HG02610 (cell line): ENCODE measurements at regions not wholly inside any gene's neighbourhood (a gene's known extent, or its start where the extent isn't known, plus 50 kb on each side); places are given as distances from the start of the nearest gene placed in this dataset.
"Not testable (repeated sequence)": the region's sequence is repeated elsewhere in the genome, so short reads cannot be mapped to it uniquely, and the experiment has no call there.

Experiments used
- ATAC-seq: cut with Tn5 transposase; IDR thresholded peaks from one replicate; pipeline ENCODE4 v1.9.1; 2021; ENCODE audit warnings: mild to moderate bottlenecking, moderate library complexity; ENCODE audit not compliant: unreplicated experiment

DNA sequence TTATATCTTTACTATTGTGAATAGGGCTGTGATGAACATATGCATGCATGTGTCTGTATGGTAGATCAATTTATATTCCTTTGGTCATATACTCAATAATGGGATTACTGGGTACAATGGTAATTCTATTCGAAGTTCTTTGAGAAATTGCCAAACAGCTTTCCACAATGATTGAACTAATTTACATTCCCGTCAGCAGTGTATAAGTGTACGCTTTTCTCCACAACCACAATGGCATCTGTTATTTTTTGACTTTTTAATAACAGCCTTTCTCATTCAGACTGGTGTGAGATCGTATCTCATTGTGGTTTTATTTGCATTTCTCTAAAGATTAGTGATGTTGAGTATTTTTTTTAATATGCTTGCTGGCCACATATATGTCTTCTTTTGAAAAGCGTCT, 439.4 kb upstream of the KLHL4 start:
- ATAC-seq, result no peak

- ATAC-seq, result no peak
These were observed 419.1 kb upstream of the KLHL4 start for GRCh38 chrX:87098477-87098876.

DNA sequence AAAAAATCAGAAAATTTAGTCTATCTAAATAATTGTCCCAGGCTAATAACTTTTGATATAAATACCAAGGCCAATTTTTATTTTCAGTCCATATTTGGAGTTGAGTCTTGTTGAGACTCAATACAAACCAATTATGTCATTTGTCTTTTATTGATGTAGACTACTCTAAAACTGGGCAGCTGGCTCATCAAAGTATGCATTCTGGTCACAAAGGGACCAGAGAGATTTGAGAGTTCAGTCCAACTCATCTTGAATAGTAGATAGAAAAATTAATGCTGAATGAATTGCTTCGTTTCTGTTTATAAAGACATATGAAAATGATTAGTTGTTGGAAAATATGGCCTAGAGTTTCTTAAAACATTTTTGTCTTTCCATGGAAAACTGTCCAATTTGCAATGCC, 412.5 kb upstream of the KLHL4 start:
- no peak for ATAC-seq

- no peak for ATAC-seq
These were observed 407.5 kb upstream of the KLHL4 start for GRCh38 chrX:87110142-87110541.

DNA sequence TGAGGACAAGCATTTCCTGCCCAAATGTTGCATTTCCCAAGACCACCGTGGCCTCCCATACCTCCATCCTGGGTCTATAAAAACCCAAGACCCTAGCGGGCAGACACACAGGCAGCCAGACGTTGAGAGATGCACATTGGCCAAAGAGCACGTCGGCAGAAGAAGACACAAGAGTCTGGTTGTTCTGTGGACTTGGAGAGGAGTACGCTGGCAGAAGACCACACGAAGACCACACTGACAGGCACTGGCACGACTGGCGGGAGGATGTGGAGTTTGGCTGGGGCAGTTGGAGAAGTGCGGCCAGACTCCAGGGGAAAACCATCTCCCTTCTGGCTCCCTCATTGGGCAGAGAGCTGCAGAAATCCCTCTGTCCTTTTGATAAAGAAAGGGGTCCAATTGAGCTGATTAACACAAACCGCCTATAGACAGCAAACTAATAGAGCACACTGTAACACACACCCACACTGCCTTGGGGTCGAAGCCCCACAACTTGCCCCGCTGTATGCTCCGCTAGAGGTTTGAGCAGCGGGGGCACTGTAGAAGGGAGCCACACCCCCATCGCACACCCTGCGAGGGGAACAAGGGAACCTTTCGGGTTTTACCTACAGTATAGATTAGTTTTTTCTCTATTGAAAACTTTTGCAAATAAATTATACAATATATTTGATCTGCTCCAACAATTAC, 376.7 kb upstream of the KLHL4 start:
- ATAC-seq, result no peak

- no peak for ATAC-seq
These were observed 357.1 kb upstream of the KLHL4 start for GRCh38 chrX:87160435-87161010.

- no peak for ATAC-seq
These were observed 349.8 kb upstream of the KLHL4 start for GRCh38 chrX:87167841-87168240.

DNA sequence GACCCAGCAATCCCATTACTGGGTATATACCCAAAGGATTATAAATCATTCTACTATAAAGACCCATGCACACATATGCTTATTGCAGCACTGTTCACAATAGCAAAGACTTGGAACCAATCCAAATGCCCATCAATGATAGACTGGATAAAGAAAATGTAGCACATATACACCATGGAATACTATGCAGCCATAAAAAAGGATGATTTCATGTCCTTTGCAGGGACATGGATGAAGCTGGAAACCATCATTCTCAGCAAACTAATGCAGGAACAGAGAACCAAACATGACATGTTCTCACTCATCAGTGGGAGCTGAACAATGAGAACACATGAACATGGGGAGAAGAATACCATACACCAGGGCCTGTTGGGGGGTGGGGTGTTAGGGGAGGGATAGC, 339.6 kb upstream of the KLHL4 start:
- not testable (repeated sequence) for ATAC-seq
